ENCODE measurements at regions not wholly inside any gene's neighbourhood (a gene's known extent, or its start where the extent isn't known, plus 50 kb on each side); places are given as distances from the start of the nearest gene placed in this dataset.
"Not testable (repeated sequence)": the region's sequence is repeated elsewhere in the genome, so short reads cannot be mapped to it uniquely, and the experiment has no call there.

GRCh38 chr3:191593486-191593885, 132.5 kb downstream of the PYDC2 start:
- DNase-seq (ENCODE audit: extremely low spot score): no peak
- H3K4me1 ChIP-seq (ENCODE audit: insufficient read depth): no peaks in the 10 kb centered on the region
- no peaks in the 10 kb centered on the region for H3K36me3 ChIP-seq (ENCODE audit: insufficient read depth)
- H3K4me3 ChIP-seq (ENCODE audit: low read depth, low read length): no peak overlapping the region
- 31% methylated on average over 1 of the region's 1 CpG for WGBS
- H3K27ac ChIP-seq (ENCODE audit: low read depth): no peak overlapping the region

DNA sequence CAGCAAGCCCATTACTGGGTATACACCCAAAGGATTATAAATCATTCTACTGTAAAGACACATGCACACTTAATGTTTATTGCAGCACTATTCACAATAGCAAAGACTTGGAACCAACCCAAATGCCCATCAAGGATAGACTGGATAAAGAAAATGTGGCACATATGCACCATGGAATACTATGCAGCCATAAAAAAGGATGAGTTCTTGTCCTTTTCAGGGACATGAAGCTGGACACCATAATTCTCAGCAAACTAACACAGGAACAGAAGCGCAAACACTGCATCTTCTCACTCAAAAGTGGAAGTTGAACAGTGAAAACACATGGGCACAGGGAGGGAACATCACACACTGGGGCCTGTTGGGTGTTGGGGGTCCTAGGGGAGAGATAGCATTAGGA, 154.5 kb downstream of the PYDC2 start:
- not testable (repeated sequence) for H3K4me3 ChIP-seq (ENCODE audit: low read depth, low read length); H3K27ac ChIP-seq (ENCODE audit: low read depth); H3K4me1 ChIP-seq (ENCODE audit: insufficient read depth); DNase-seq (ENCODE audit: extremely low spot score); H3K36me3 ChIP-seq (ENCODE audit: insufficient read depth)
- WGBS: 98% methylated on average over 1 of the region's 1 CpG

DNA sequence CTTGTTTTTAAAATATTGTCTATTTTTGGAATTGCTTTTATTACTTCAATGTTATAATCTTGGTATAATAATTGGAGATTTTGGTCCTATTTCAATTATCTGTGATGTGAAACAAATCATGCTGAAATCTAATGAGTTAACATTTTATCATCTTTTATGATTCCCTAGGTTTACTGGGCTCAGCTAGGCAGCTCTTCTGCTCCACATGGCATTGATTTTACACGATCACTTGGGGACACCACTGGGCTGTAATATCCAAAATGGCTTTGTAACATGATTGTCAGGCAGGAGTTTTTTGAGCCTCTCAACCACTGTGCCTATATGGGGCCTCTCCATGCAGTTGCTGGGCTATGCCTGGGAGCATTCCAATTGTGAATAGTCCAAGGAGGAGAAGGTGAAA, 163.3 kb downstream of the PYDC2 start:
- Histone ChIP-seq H3K27ac (ENCODE audit: low read depth) (no peak overlapping the region), H3K36me3 (ENCODE audit: insufficient read depth) (no peaks in the 10 kb centered on the region), H3K4me1 (ENCODE audit: insufficient read depth) (no peaks in the 10 kb centered on the region), H3K4me3 (ENCODE audit: low read depth, low read length) (no peak overlapping the region)
- 66% methylated on average over 1 of the region's 1 CpG for whole genome bisulfite sequencing
- DNase-seq (ENCODE audit: extremely low spot score): no peak

GRCh38 chr3:191627064-191627463, 166.1 kb downstream of the PYDC2 start:
- H3K4me3 ChIP-seq (ENCODE audit: low read depth, low read length): no peak overlapping the region
- H3K36me3 ChIP-seq (ENCODE audit: insufficient read depth): no peaks in the 10 kb centered on the region
- no peak for DNase-seq (ENCODE audit: extremely low spot score)
- H3K4me1 ChIP-seq (ENCODE audit: insufficient read depth): no peaks in the 10 kb centered on the region
- WGBS: 51% methylated on average over 8 of the region's 8 CpGs
- no peak overlapping the region for H3K27ac ChIP-seq (ENCODE audit: low read depth)

- WGBS: 19% methylated on average over 2 of the region's 2 CpGs
- DNase-seq (ENCODE audit: extremely low spot score): no peak
- H3K27ac ChIP-seq (ENCODE audit: low read depth): no peak overlapping the region
Measured at GRCh38 chr3:191628571-191628970, 167.6 kb downstream of the PYDC2 start.

DNA sequence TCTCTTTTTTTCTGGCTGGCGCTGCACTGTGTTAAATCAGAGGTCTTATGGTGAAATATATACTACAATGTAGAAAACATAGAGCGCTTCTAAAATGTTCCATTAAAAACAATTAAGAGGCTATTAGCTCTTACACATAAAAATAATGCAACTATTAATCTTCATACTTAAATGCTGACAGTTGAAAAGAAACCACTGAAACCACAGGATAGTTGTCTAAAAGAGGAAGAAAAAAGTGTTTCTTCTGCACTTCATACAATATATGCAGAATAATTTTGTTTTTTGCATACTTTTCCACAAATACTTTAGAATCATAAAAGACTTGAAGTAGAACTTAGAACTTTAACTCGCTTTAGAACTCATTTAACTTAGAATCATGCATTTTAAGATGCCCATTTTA, 170.5 kb downstream of the PYDC2 start:
- 86% methylated on average over 3 of the region's 3 CpGs for WGBS
- DNase-seq (ENCODE audit: extremely low spot score): no peak

More at GRCh38 chr3:191628571-191628970, 167.6 kb downstream of the PYDC2 start:
- Histone ChIP-seq H3K4me1 (ENCODE audit: insufficient read depth) (no peaks in the 10 kb centered on the region), H3K4me3 (ENCODE audit: low read depth, low read length) (no peak overlapping the region), H3K36me3 (ENCODE audit: insufficient read depth) (no peaks in the 10 kb centered on the region)

GRCh38 chr3:191634902-191635301, 173.9 kb downstream of the PYDC2 start:
- Histone ChIP-seq H3K36me3 (ENCODE audit: insufficient read depth) (no peaks in the 10 kb centered on the region), H3K27ac (ENCODE audit: low read depth) (no peak overlapping the region), H3K4me3 (ENCODE audit: low read depth, low read length) (no peak overlapping the region), H3K4me1 (ENCODE audit: insufficient read depth) (no peaks in the 10 kb centered on the region)
- 65% methylated on average over 1 of the region's 1 CpG for WGBS
- no peak for DNase-seq (ENCODE audit: extremely low spot score)

More for the DNA sequence above, 170.5 kb downstream of the PYDC2 start:
- no peaks in the 10 kb centered on the region for H3K4me1 ChIP-seq (ENCODE audit: insufficient read depth)
- no peak overlapping the region for H3K27ac ChIP-seq (ENCODE audit: low read depth)
- H3K36me3 ChIP-seq (ENCODE audit: insufficient read depth): no peaks in the 10 kb centered on the region
- no peak overlapping the region for H3K4me3 ChIP-seq (ENCODE audit: low read depth, low read length)

DNA sequence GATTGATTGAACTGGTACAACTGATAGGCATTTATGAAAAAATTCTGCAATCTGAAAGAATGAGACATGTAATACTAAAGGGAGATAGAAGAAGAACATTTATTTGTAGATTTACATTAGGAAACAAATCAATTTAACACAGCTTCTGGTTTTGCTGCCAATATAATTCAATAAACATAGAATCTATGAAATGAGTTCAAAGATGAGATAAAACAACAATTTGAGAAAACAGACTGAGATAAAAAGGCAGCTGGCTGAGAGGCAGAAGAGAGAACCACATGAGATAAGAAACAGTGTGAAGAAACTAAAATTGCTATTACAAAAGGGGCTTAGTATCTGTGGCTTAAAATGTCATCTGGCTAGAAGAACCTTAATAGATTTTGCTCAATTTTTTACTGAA, 176.6 kb downstream of the PYDC2 start:
- no peaks in the 10 kb centered on the region for H3K36me3 ChIP-seq (ENCODE audit: insufficient read depth)
- H3K4me3 ChIP-seq (ENCODE audit: low read depth, low read length): no peak overlapping the region
- H3K4me1 ChIP-seq (ENCODE audit: insufficient read depth): no peaks in the 10 kb centered on the region
- H3K27ac ChIP-seq (ENCODE audit: low read depth): no peak overlapping the region
- DNase-seq (ENCODE audit: extremely low spot score): no peak

DNA sequence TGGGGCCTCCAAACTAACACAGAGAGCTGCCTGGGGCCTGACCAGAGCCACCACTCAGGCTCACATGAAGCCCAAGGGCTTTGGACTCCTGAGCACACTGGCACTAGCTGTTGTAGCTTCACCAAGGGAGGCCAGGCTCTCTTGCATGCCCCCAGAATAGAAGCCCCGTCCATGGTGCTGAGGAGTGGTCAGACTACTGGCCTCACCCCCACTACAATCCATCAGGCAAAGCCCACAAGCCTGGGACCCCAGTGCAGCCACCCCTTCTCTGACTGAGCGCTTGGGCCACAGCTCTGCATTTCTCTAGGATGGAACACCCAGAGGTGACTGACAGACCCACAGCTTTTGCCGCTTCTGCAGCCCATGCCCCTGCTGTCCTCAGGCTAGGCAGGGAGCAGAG, 180.8 kb downstream of the PYDC2 start:
- H3K36me3 ChIP-seq (ENCODE audit: insufficient read depth): no peaks in the 10 kb centered on the region
- WGBS: 86% methylated on average over 3 of the region's 3 CpGs
- H3K4me1 ChIP-seq (ENCODE audit: insufficient read depth): no peaks in the 10 kb centered on the region
- H3K27ac ChIP-seq (ENCODE audit: low read depth): no peak overlapping the region
- no peak overlapping the region for H3K4me3 ChIP-seq (ENCODE audit: low read depth, low read length)
- DNase-seq (ENCODE audit: extremely low spot score): no peak

DNA sequence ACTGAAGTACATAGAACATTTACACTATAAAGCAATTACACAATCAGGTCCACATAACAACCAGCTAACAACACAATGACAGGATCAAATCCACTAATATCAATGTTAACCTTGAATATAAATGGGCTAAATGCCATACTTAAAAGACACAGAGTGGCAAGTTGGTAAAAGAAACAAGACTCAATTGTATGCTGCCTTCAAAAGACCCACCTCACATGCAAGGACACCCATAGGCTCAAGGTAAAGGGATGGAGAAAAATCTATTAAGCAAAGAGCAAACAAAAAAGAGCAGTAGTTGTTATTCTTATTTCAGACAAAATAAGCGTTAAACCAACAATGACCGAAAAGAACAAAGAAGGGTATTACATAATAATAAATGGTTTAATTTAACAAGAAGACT, 183.3 kb downstream of the PYDC2 start:
- H3K4me3 ChIP-seq (ENCODE audit: low read depth, low read length): no peak overlapping the region
- 97% methylated on average over 2 of the region's 2 CpGs for WGBS
- H3K27ac ChIP-seq (ENCODE audit: low read depth): no peak overlapping the region
- no peaks in the 10 kb centered on the region for H3K36me3 ChIP-seq (ENCODE audit: insufficient read depth)
- H3K4me1 ChIP-seq (ENCODE audit: insufficient read depth): no peaks in the 10 kb centered on the region
- DNase-seq (ENCODE audit: extremely low spot score): no peak

DNA sequence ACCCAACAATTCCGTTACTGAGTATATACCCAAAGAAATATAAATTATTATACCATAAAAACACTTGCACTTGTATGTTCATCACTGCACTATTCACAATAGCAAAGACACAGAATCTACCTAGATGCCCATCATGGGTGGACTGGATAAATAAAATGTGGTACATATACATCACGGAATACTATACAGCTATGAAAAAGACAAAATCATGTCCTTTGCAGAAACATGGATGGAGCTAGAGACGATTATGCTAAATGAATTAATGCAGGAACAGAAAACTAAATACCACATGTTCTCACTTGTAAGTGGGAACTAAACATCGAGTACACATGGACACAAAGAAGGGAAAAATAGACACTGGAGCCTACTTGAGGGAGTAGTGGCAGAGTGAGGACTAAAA, 185.3 kb downstream of the PYDC2 start:
- no peaks in the 10 kb centered on the region for H3K36me3 ChIP-seq (ENCODE audit: insufficient read depth)
- no peak overlapping the region for H3K4me3 ChIP-seq (ENCODE audit: low read depth, low read length)
- WGBS: 91% methylated on average over 4 of the region's 4 CpGs
- no peak overlapping the region for H3K27ac ChIP-seq (ENCODE audit: low read depth)
- DNase-seq (ENCODE audit: extremely low spot score): no peak
- no peaks in the 10 kb centered on the region for H3K4me1 ChIP-seq (ENCODE audit: insufficient read depth)

DNA sequence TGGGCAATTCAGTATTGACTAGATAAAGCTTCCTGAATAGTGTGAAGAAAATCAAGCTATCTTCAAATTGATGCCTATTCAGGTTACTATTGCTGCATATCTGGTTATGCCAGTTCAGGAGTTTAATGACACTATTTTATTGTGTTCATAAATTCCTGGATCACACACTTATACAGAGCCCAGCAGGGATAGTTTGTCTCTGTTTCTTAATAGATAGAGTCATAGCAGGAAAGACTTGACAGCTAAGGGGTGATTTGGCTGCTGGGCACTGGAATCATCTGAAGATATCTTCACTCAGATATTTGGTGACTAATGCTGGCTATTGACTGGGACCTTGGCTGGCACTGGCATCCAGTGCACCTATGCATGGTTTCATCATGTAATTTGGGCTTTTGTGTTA, 187.8 kb downstream of the PYDC2 start:
- Histone ChIP-seq H3K4me1 (ENCODE audit: insufficient read depth) (no peaks in the 10 kb centered on the region), H3K27ac (ENCODE audit: low read depth) (no peak overlapping the region), H3K36me3 (ENCODE audit: insufficient read depth) (no peaks in the 10 kb centered on the region), H3K4me3 (ENCODE audit: low read depth, low read length) (no peak overlapping the region)
- no peak for DNase-seq (ENCODE audit: extremely low spot score)

DNA sequence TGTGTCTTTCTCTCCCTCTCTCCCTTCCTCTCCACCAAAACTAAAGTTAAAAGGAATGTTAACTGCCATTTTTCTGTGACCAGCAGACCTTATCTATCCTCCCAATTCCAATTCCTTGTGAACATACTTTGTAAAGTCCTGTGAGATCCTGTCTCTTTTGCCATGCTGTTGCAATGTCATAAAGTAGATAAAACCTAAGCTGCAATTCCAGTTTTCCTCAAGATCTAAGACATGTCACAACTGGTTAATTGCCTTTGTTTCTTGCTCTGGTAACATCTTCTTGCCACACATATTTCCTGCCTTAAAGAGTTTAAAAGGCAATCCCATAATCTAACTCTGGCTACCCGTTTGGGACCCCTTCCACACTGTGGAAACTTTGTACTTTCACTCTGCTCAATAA, 188.7 kb downstream of the PYDC2 start:
- WGBS: 42% methylated on average over 1 of the region's 1 CpG
- H3K4me3 ChIP-seq (ENCODE audit: low read depth, low read length): no peak overlapping the region
- no peak overlapping the region for H3K27ac ChIP-seq (ENCODE audit: low read depth)

GRCh38 chr3:191658781-191659419, 197.9 kb downstream of the PYDC2 start:
- 92% methylated on average over 18 of the region's 18 CpGs for WGBS
- not testable (repeated sequence) for H3K4me1 ChIP-seq (ENCODE audit: insufficient read depth); DNase-seq (ENCODE audit: extremely low spot score); H3K36me3 ChIP-seq (ENCODE audit: insufficient read depth); H3K27ac ChIP-seq (ENCODE audit: low read depth); H3K4me3 ChIP-seq (ENCODE audit: low read depth, low read length)

More for the DNA sequence above, 188.7 kb downstream of the PYDC2 start:
- H3K4me1 ChIP-seq (ENCODE audit: insufficient read depth): no peaks in the 10 kb centered on the region
- H3K36me3 ChIP-seq (ENCODE audit: insufficient read depth): no peaks in the 10 kb centered on the region
- no peak for DNase-seq (ENCODE audit: extremely low spot score)

DNA sequence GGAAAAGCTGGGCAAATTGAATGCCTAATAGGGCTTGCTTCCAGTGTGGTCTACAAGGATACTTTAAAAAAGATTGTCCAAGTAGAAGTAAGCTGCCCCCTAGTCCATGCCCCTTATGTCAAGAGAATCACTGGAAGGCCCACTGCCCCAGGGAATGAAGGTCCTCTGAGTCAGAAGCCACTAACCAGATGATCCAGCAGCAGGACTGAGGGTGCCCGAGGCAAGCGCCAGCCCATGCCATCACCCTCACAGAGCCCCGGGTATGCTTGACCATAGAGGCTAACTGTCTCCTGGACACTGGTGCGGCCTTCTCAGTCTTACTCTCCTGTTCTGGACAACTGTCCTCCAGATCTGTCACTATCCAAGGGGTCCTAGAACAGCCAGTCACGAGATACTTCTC, 201.2 kb downstream of the PYDC2 start:
- not testable (repeated sequence) for H3K27ac ChIP-seq (ENCODE audit: low read depth); H3K36me3 ChIP-seq (ENCODE audit: insufficient read depth); H3K4me3 ChIP-seq (ENCODE audit: low read depth, low read length); DNase-seq (ENCODE audit: extremely low spot score); H3K4me1 ChIP-seq (ENCODE audit: insufficient read depth)
- 91% methylated on average over 5 of the region's 5 CpGs for WGBS

Data from urinary bladder (tissue), 3 donors.